Dermis microvascular lymphatic vessel endothelial cell (primary cell): ENCODE measurements at regions not wholly inside any gene's neighbourhood (a gene's known extent, or its start where the extent isn't known, plus 50 kb on each side); places are given as distances from the start of the nearest gene placed in this dataset.
"Not testable (repeated sequence)": the region's sequence is repeated elsewhere in the genome, so short reads cannot be mapped to it uniquely, and the experiment has no call there.

Experiments
- DNase-seq, 2 donors: peaks; one replicate each; pipeline versions ENCODE4 v3.0.0 to v3.0.0-alpha.2; 2010; ENCODE audit warnings: low read depth in 2 of 2

GRCh38 chr5:176140138-176140537 is 98.1 kb upstream of the SIMC1 start:
- not testable (repeated sequence) for DNase-seq

- DNase-seq: no peak
Measured at GRCh38 chr5:176144508-176144907, 93.7 kb upstream of the SIMC1 start.

GRCh38 chr5:176149948-176150347 is 88.3 kb upstream of the SIMC1 start:
- not testable (repeated sequence) for DNase-seq

- no peak for DNase-seq
Measured at GRCh38 chr5:176151281-176151680, 86.9 kb upstream of the SIMC1 start.

GRCh38 chr5:176152191-176152929 is 85.9 kb upstream of the SIMC1 start:
- no peak for DNase-seq

GRCh38 chr5:176152930-176153311 is 85.3 kb upstream of the SIMC1 start:
- DNase-seq: no peak

- DNase-seq: peak; percentile 21 to 29
Measured at GRCh38 chr5:176153741-176154140, 84.5 kb upstream of the SIMC1 start.

- DNase-seq: no peak
Measured at GRCh38 chr5:176154821-176155220, 83.4 kb upstream of the SIMC1 start.

GRCh38 chr5:176155922-176156359 is 82.3 kb upstream of the SIMC1 start:
- DNase-seq: no peak

- no peak for DNase-seq
Measured at GRCh38 chr5:176157656-176158055, 80.6 kb upstream of the SIMC1 start.

- DNase-seq: no peak
Measured at GRCh38 chr5:176161431-176161830, 76.8 kb upstream of the SIMC1 start.

- no peak for DNase-seq
Measured at GRCh38 chr5:176162198-176162597, 76.0 kb upstream of the SIMC1 start.

GRCh38 chr5:176162888-176163287 is 75.3 kb upstream of the SIMC1 start:
- no peak for DNase-seq

- DNase-seq: no peak
Measured at GRCh38 chr5:176166427-176166826, 71.8 kb upstream of the SIMC1 start.

- DNase-seq: no peak
Measured at GRCh38 chr5:176167800-176168199, 70.4 kb upstream of the SIMC1 start.

- no peak for DNase-seq
Measured at GRCh38 chr5:176169393-176170063, 68.7 kb upstream of the SIMC1 start.

GRCh38 chr5:176170084-176170483 is 68.1 kb upstream of the SIMC1 start:
- DNase-seq: no peak

- no peak for DNase-seq
Measured at GRCh38 chr5:176171171-176171760, 67.0 kb upstream of the SIMC1 start.

- no peak for DNase-seq
Measured at GRCh38 chr5:176172246-176172645, 66.0 kb upstream of the SIMC1 start.

- DNase-seq: no peak
Measured at GRCh38 chr5:176173647-176174046, 64.6 kb upstream of the SIMC1 start.

GRCh38 chr5:176174345-176175025 is 63.7 kb upstream of the SIMC1 start:
- no peak for DNase-seq
